Left lung (tissue), 4 donors: ENCODE measurements at regions not wholly inside any gene's neighbourhood (a gene's known extent, or its start where the extent isn't known, plus 50 kb on each side); places are given as distances from the start of the nearest gene placed in this dataset.
A peak's percentile ranks its signal among the peaks of the same experiment; 100 is the strongest.
"Not testable (repeated sequence)": the region's sequence is repeated elsewhere in the genome, so short reads cannot be mapped to it uniquely, and the experiment has no call there.

ENCODE experiments used
- ATAC-seq: fragments of 200-7000 bp; cut with Tn5 transposase; one replicate; pipeline ENCODE4 v1.9.1; 2020; ENCODE audit warnings: moderate library complexity
- DNase-seq, 4 donors: peaks; one replicate each; pipeline ENCODE4 v3.0.0-alpha.2; 2013 to 2020
- H3K27ac ChIP-seq, 2 donors: fragments of 200-600 bp; sonication (generic) in 1 of 2; one replicate each; pipeline versions ENCODE4 v1.5.0 to v1.8.0; 2020 to 2021
- H3K27me3 ChIP-seq, 2 donors: fragments of 200-600 bp; sonication (generic) in 1 of 2; one replicate each; pipeline versions ENCODE4 v1.5.0 to v1.8.0; 2020 to 2021
- H3K36me3 ChIP-seq, 2 donors: fragments of 200-600 bp; sonication (generic) in 1 of 2; one replicate each; pipeline versions ENCODE4 v1.5.0 to v1.8.0; 2020 to 2021
- H3K4me1 ChIP-seq, 2 donors: fragments of 200-600 bp; one replicate each; pipeline ENCODE4 v1.8.0; 2021
- H3K4me3 ChIP-seq, 2 donors: fragments of 200-600 bp; sonication (generic) in 1 of 2; one replicate each; pipeline versions ENCODE4 v1.5.0 to v1.8.0; 2020 to 2021; ENCODE audit warnings: mild to moderate bottlenecking in 1 of 2
- H3K9me3 ChIP-seq, 2 donors: fragments of 200-600 bp; sonication (generic) in 1 of 2; one replicate each; pipeline versions ENCODE4 v1.5.0 to v1.8.0; 2020 to 2021
- CTCF ChIP-seq, 2 donors: fragments of 200-600 bp; sonication (generic) in 1 of 2; IDR thresholded peaks; one replicate each; pipeline versions ENCODE4 v1.5.0 to v1.8.0; 2021; ENCODE audit warnings: antibody characterized with exemption in 2 of 2
- intact Hi-C, 2 donors: fragments of 100-400 bp; cut with DNase I; formaldehyde crosslinking; loops; one replicate each; pipeline versions ENCODE4 v1.11.2 to v1.14.2; 2022
- donor health status: DM: no; HTN: yes; CAD: no.
- donor health status: DM: no; HTN: no; CAD: no.

GRCh38 chr15:84360902-84361301, 125.3 kb downstream of the GOLGA6L4 start:
- H3K9me3 ChIP-seq, DNase-seq, H3K36me3 ChIP-seq, H3K27me3 ChIP-seq, H3K27ac ChIP-seq, ATAC-seq, H3K4me3 ChIP-seq, intact Hi-C loops, H3K4me1 ChIP-seq: not testable (repeated sequence)

- H3K36me3 ChIP-seq, DNase-seq, H3K4me1 ChIP-seq, ATAC-seq, H3K9me3 ChIP-seq, H3K27ac ChIP-seq, H3K4me3 ChIP-seq, intact Hi-C loops: not testable (repeated sequence)
- peaks cover 0 to 12% of the 10 kb centered on the region in 2 donors for H3K27me3 ChIP-seq
These were observed 148.8 kb downstream of the GOLGA6L4 start for GRCh38 chr15:84384421-84384820.

- H3K4me1 ChIP-seq = no peaks in the 10 kb centered on the region
- peak in 1 of 4 donors; percentile 17 for DNase-seq
- no peaks in the 10 kb centered on the region for H3K9me3 ChIP-seq
- ATAC-seq = no peak
- peaks cover 0 to 12% of the 10 kb centered on the region in 2 donors for H3K27me3 ChIP-seq
- TF ChIP-seq CTCF (IDR thresholded peaks at IDR 0.05) = no peak
- H3K36me3 ChIP-seq = no peaks in the 10 kb centered on the region
- H3K27ac ChIP-seq = no peak overlapping the region
- intact Hi-C loops = no loop called here
- no peak overlapping the region for H3K4me3 ChIP-seq
These were observed 151.5 kb downstream of the GOLGA6L4 start for GRCh38 chr15:84387086-84387485.

GRCh38 chr15:84388201-84388600, 152.6 kb downstream of the GOLGA6L4 start:
- H3K36me3 ChIP-seq, DNase-seq, H3K9me3 ChIP-seq, H3K27ac ChIP-seq, intact Hi-C loops, H3K4me1 ChIP-seq, H3K4me3 ChIP-seq, ATAC-seq: not testable (repeated sequence)
- peaks cover 0 to 17% of the 10 kb centered on the region in 2 donors for H3K27me3 ChIP-seq

GRCh38 chr15:84388638-84389037, 153.1 kb downstream of the GOLGA6L4 start:
- H3K36me3 ChIP-seq, intact Hi-C loops, ATAC-seq, H3K27ac ChIP-seq, H3K9me3 ChIP-seq, H3K4me3 ChIP-seq, DNase-seq, H3K4me1 ChIP-seq: not testable (repeated sequence)
- peaks cover 0 to 17% of the 10 kb centered on the region in 2 donors for H3K27me3 ChIP-seq

GRCh38 chr15:84390324-84390723, 154.8 kb downstream of the GOLGA6L4 start:
- intact Hi-C loops, H3K9me3 ChIP-seq, ATAC-seq, H3K4me3 ChIP-seq, DNase-seq, H3K36me3 ChIP-seq, H3K4me1 ChIP-seq, H3K27ac ChIP-seq: not testable (repeated sequence)
- peaks cover 0 to 12% of the 10 kb centered on the region in 2 donors for H3K27me3 ChIP-seq

GRCh38 chr15:84391191-84391590, 155.6 kb downstream of the GOLGA6L4 start:
- Histone ChIP-seq H3K4me3 (no peak overlapping the region), H3K27me3 (peaks cover 0 to 12% of the 10 kb centered on the region in 2 donors), H3K4me1 (no peaks in the 10 kb centered on the region), H3K9me3 (no peaks in the 10 kb centered on the region), H3K36me3 (no peaks in the 10 kb centered on the region), H3K27ac (no peak overlapping the region)
- no peak for TF ChIP-seq CTCF (IDR thresholded peaks at IDR 0.05)
- DNase-seq = no peak
- intact Hi-C loops = no loop called here
- ATAC-seq = no peak

- H3K4me3 ChIP-seq, H3K9me3 ChIP-seq, ATAC-seq, H3K36me3 ChIP-seq, H3K4me1 ChIP-seq, H3K27ac ChIP-seq, intact Hi-C loops: not testable (repeated sequence)
- DNase-seq = peak in 1 of 4 donors; percentile 9
- peaks cover 0 to 11% of the 10 kb centered on the region in 2 donors for H3K27me3 ChIP-seq
These were observed 156.4 kb downstream of the GOLGA6L4 start for GRCh38 chr15:84392020-84392419.

GRCh38 chr15:84393386-84393936, 157.9 kb downstream of the GOLGA6L4 start:
- H3K36me3 ChIP-seq, ATAC-seq, H3K27ac ChIP-seq, H3K9me3 ChIP-seq, H3K4me3 ChIP-seq, H3K27me3 ChIP-seq, intact Hi-C loops, H3K4me1 ChIP-seq: not testable (repeated sequence)
- peak in 2 of 4 donors; percentile 15 to 19 for DNase-seq

GRCh38 chr15:84393966-84394365, 158.4 kb downstream of the GOLGA6L4 start:
- H3K4me3 ChIP-seq, ATAC-seq, H3K27ac ChIP-seq, H3K27me3 ChIP-seq, DNase-seq, intact Hi-C loops, H3K9me3 ChIP-seq, H3K4me1 ChIP-seq, H3K36me3 ChIP-seq: not testable (repeated sequence)

GRCh38 chr15:84395384-84395783, 159.8 kb downstream of the GOLGA6L4 start:
- ATAC-seq, intact Hi-C loops: not testable (repeated sequence)

GRCh38 chr15:84395881-84396280, 160.3 kb downstream of the GOLGA6L4 start:
- intact Hi-C loops, H3K4me1 ChIP-seq, H3K27me3 ChIP-seq, H3K4me3 ChIP-seq, H3K27ac ChIP-seq, H3K36me3 ChIP-seq, ATAC-seq, H3K9me3 ChIP-seq: not testable (repeated sequence)
- peak in 1 of 4 donors; percentile 7 for DNase-seq

More at GRCh38 chr15:84395384-84395783, 159.8 kb downstream of the GOLGA6L4 start:
- not testable (repeated sequence) for DNase-seq, H3K27me3 ChIP-seq, H3K27ac ChIP-seq, H3K9me3 ChIP-seq, H3K4me1 ChIP-seq, H3K36me3 ChIP-seq, H3K4me3 ChIP-seq
